LNCAP (cell line): ENCODE measurements at regions not wholly inside any gene's neighbourhood (a gene's known extent, or its start where the extent isn't known, plus 50 kb on each side); places are given as distances from the start of the nearest gene placed in this dataset.

Source experiments
- TF ChIP-seq, protein P1 (sequence below): fragments of 450-650 bp; IDR thresholded peaks from 2 replicates; pipeline ENCODE4 v1.5.1; 2017; ENCODE audit warnings: mild to moderate bottlenecking

DNA sequence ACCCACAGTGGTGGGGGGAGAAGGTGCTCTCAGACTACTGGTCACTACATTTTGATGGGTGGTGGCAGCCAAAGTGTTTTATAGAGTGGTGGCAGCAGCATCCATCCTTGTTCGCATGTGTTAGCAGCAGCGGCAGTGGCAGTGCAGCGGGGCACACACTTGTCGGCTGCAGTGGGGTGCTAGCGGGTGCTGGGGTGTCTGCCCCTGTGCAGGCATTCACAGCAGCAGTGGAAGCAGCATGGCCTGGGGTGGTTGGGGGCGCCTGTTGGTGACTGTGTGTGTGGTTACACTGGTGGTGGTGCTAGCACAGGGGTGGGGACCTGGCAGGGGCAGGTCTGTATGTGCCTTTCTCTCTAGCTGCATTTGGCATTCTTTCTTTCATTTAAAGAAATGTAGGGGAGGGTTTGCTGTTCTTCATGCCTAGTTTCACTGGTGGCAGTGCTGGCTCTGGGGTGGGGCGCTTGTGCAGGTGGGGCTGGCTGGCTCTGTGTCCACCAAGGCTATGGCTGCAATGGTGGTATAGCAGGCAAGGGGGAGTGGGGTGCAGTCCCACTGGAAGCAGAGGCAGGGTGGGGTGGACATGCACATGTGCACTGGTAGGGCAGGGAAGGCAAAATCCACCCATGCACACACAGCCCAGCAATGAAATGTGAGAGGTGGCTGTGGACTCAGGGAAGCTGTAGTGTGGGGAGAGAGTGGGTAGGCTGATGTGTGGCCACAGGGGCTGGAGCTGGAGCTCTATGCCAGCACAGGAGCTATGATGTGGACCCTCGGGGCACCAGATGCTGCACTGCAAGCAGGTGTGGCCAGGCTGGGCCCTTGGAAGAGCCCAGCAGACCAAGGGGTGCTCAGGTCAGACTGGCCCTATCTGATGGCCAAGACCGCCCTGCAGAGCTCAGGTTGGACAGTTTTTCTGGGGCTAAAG lies 173.3 kb downstream of the PRDM13 start:
- TF ChIP-seq, protein P1, sequence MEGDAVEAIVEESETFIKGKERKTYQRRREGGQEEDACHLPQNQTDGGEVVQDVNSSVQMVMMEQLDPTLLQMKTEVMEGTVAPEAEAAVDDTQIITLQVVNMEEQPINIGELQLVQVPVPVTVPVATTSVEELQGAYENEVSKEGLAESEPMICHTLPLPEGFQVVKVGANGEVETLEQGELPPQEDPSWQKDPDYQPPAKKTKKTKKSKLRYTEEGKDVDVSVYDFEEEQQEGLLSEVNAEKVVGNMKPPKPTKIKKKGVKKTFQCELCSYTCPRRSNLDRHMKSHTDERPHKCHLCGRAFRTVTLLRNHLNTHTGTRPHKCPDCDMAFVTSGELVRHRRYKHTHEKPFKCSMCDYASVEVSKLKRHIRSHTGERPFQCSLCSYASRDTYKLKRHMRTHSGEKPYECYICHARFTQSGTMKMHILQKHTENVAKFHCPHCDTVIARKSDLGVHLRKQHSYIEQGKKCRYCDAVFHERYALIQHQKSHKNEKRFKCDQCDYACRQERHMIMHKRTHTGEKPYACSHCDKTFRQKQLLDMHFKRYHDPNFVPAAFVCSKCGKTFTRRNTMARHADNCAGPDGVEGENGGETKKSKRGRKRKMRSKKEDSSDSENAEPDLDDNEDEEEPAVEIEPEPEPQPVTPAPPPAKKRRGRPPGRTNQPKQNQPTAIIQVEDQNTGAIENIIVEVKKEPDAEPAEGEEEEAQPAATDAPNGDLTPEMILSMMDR = no peak

DNA sequence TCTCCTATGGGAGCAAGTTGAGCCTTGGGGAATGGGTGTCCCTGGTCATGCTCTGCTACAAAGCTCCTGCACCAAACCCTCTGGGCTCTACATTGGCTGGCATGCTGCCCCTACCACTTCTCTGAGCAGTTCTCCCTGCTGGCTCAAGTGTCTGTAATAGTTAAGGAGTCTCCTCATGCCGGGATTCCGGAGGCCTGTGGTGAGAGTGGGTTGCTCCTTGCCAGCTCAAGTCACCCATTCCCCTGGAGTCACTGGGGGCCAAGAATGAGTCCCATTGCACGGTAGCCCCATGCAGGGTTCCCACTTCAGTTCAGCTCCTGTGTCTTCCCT lies 173.9 kb downstream of the PRDM13 start:
- TF ChIP-seq, protein P1 = no peak

DNA sequence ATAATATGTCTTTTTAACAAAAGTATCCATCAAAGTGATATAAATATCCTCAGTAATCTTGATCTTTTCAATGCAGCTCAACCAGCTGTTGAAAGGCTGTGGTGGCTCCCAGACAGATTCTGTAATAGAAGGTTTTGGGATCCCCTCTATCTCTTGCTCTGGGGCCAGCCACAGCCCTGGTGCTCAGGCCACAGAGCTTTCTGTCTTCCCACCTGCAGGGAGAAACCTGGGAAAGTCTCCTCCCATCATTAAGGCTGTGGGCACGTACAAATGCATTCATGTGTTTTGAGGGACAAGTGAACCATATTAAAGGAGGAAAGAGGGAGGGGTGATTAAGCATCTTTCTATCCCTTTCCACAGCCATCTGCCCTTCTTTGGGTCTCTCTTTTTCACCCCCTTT lies 183.1 kb downstream of the PRDM13 start:
- TF ChIP-seq, protein P1 = no peak

DNA sequence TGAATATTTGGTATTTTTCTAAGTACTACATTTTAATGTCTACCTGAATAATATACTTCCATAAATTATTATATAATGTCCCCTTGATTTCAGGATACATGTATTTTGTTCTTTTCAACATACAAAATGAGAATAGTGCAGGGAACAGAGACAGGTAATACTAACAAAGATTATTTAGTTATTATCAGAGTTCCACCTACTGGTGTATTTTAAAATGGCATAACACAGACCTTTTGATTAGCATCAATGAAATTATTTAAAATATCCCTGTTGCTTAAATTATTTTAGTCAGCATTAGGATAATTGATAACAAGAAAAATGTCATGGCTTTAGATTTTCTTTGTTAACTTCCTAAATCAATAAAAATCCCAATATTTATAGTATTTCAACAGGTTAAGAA lies 184.0 kb downstream of the PRDM13 start:
- TF ChIP-seq, protein P1 = peak; percentile 56

DNA sequence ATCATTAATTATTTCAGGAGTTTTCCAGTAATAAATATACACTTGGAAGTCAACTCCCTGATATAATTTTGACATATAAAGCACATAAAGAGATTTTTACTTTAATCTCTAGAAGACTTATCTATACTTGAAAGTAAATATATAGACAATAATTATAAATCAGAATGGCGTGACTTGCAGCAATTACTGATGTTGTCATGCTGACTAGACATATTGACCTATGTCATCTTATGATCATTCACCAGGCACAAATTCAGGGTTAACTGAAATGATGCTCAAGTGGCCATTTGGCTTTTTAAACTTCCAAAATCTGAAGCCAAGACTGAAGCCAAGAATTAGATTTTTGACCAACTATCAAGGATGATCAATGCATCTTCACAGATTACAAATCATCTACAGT lies 192.2 kb downstream of the MCHR2 start:
- TF ChIP-seq, protein P1 = no peak

DNA sequence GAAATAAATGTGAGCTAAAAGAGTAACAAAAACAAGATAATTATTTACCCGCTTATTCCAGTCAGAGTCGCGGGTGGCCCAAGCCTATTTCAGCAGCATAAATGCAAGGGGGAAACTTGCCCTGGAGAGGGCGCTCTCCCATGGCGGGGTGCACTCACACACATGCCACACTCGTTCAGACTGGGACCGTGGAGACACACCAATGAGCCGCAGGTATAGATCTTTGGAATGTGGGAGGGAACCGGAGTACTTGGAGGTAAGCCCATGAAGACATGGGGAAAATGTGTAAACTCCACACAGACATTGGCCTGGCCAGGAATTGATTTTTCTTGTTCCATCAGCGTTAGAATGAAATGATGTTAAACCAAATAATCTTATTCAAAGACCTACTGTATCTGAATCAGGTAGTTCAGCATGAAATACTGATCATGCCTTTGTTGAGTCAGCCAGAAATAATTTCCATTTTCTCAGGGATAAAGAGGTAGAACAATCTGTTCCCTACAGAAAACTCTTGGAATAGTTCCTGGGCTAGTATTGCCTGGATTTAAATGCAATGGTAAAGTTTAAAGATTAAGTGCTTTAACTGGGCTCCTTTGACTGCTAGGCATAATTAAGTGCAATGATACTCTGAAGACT lies 191.5 kb downstream of the MCHR2 start:
- TF ChIP-seq, protein P1 = no peak

DNA sequence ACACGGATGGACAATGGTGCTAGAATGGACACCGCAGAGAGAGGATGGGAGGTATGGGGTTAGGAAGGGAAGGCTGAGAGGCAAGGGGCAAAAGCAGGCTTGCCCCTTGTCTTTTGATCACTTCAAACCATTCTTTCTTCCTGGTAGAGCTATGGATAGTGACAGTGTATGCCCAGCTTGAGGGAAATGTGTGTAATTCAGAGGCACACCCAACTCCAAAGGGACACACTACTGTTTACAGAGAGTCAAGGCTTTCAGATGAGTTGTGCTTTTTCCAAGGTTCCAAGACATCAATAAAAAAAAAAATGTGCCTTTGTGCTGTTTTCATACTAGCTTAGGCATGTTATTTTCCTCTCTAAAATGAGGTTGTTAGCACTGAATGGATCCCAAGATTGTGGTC lies 185.0 kb downstream of the MCHR2 start:
- TF ChIP-seq, protein P1 = no peak
